OCI-M2 (cell line): ENCODE measurements at regions not wholly inside any gene's neighbourhood (a gene's known extent, or its start where the extent isn't known, plus 50 kb on each side); places are given as distances from the start of the nearest gene placed in this dataset.
"Not testable (repeated sequence)": the region's sequence is repeated elsewhere in the genome, so short reads cannot be mapped to it uniquely, and the experiment has no call there.

Experiments
- DNase-seq: peaks from one replicate; lab custom pipeline; 2025; ENCODE audit not compliant: unreplicated experiment; lab: John Stamatoyannopoulos, UW

DNA sequence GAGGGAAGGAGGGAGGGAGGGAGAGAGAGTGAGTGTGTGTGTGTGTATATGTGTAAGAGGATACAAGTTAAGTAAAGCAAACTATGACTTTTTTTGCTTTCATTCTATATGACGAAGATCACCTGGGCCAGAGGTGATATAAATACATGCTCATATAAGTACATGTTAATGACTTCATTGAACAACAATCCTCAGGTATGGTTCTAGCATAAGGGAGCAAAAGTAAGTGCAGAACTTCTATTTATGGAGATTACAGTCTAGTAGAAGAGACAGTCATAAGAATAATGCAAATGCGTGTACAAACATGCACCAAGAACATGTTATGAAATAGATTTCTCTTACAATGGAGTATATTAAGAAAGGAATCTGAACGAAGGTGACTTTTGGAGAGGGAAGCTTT, 1804.0 kb downstream of the MAT2B start:
- DNase-seq = no peak

GRCh38 chr5:165310031-165310430, 1804.6 kb downstream of the MAT2B start:
- DNase-seq = no peak

DNA sequence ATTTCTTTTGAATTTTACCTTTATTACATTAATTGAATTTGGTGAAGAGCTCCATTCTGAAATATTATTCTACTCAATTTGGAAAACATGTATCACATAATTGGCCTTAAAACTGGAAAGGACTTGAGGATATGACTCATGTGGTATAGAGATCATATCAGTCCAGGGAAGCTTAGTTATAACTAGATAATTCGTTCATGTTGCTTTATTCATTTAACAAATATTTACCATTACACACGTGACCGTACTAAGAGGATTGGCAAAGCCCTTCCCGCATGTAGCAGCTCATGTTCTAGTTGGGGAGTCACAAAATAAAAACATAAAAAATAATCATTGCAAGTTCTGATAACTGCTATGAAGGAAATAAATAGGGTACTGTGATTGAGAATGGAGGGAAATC, 1816.5 kb downstream of the MAT2B start:
- no peak for DNase-seq

DNA sequence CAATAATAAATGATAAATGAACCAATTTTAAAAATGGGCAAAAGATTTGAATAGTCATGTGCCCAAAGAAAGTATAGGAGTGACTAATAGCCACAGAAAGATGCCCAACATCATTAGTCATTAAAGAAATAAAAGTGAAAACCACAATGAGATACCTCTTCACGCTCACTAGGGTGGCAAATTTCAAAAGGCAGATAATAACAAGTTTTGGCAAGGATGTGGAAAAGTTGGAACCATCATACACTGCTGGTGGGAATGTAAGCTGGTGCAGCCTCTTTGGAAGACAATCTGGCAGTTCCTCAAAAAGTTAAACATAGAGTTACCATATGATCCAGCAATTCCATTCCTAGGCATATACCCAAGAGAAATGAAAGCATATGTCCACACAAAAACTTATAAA, 1819.8 kb downstream of the MAT2B start:
- DNase-seq = no peak

DNA sequence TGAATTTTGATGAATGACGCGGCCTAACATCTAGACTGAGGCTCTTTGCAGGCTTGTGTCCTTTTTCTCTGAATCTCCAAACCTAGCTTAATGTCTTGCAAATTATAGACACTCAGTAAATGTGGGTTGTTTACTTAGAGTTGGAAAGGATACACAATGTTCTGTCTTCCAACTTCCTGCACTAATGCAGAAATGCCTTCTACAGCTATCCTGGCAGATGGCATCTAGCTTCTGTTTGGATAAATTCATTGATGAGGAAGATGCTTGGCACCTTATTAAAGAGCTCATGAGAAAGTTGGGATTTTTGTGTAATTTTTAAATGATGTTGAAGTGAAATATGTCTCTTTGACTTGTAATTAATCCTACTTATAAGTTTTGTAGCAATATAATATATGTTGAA, 1822.2 kb downstream of the MAT2B start:
- DNase-seq = no peak

DNA sequence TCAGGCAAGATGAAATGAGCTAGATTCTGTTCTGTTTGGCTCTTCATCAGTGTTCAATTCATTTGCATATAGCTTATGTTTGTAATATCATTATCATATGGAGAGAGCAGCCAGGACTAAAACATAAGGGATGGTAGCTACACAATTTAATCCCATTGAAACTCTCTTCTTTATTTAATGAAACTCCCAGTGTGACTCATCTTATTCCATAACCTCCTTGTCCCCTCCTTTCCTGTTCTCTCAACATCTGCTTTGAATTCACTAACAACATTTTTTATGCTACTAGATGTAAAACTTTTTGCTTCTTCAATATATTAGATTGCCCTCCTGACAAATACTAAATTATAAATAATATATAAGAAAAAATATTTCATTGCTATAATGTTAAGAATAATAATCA, 1823.4 kb downstream of the MAT2B start:
- DNase-seq = no peak

GRCh38 chr5:165333623-165334022, 1828.2 kb downstream of the MAT2B start:
- DNase-seq = no peak

DNA sequence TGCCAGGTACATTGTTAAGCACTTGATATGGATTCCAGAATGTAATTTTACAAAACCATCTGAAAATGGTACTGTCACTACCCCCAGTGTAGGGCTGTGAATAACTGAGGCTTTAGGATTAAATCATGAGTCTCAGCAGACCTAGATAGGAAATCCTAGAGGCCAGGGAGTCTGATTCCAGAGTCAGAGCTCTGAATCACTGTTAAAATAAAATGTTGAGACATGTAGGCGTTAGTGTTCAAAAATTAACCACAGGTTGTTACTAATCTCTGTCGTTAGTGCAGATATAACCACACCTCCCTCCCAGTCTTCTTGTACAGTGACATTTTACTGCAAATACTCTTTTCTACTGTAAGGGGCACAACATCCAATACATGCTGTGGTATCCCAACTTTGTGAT, 1828.8 kb downstream of the MAT2B start:
- no peak for DNase-seq

- no peak for DNase-seq
These were observed 1844.3 kb downstream of the MAT2B start for GRCh38 chr5:165349735-165350134.

DNA sequence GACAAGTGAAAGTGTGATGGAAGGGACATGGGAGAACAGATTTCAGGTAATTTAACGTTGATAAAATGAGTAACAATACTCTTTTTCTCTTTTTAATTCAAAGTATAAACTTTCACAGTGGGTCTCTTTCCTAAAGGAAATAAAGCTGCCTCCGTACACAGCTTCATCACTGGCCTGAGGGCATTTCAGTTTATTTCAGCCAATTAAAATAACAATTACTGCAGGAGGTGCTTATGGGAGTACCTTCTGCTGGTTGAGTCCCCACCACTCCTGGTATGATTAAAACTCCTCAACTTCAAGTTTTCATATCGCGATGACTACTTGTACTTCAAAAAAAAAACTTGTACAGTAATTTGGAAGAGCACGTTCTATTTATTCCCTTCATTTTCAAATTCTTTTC, 1845.9 kb downstream of the MAT2B start:
- DNase-seq = no peak

DNA sequence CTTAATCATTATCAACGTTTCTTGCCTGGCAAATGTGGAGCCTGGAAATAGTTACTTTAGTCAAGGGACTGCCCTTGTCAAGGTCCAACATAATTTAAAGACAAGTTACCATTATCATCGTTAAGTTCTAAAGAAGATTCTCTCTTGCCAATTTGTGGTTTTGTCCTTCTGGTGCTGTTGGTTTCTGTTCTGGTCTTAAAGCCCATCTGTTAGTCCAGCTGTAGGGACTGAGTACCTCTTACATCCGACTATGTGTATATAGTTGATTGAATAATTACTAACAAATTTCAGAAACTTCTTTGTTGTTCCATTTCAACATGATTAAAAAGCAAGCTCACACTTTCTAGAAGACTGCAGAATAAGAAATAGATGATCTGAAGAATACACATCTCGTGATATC, 1854.9 kb downstream of the MAT2B start:
- no peak for DNase-seq

DNA sequence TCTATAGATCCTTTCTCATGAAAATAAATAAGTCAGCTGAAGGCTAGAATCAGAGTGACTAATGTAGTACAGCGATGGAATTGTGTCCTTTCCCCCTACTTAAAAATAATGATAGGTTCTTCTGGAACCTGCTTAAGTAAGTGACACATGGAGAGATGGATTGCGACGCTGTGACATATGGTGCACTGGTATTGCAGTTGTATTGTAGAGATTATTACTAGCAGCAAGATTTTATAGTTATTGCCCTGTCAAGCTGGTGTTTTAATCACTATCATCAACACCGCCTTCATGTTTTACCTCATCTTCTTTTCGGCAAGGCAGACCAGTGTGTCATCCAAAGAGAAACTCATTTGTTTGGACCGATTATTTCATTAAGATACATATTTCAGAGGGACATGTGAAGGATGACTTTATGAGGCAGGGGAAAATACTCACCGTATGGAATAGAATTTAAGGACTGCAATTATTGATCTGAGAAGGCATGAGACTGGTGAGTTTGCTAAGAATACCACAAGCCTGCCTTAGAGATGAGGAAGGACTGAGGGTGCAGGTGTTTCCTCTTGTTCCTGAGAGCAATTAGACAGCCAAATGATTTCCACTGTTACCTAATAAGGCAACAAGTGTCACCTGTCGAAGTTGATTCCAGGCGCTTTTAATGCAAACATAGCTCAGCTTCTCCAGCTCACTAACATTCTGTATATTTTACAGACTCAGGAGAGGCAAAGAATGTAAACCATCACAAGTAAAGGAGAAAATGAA, 1855.5 kb downstream of the MAT2B start:
- no peak for DNase-seq

DNA sequence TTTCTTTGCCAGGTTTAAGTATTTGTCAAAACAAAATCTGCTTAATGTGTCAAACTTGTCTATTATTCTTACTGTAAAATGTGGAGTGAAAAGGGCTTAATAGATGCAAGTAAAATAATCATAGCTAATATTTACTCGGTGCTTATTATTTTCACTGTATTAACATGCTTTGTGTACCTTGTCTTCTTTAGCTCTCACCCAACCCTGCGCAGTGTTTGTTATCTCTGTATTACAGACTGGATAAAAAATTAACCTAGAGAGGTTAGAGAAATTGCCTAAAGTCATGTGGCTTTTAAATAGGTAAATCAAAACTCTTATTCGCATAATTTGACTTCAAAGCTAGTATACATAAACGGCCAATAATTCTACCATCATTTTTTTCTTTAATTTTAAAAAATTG, 1864.8 kb downstream of the MAT2B start:
- DNase-seq = no peak

DNA sequence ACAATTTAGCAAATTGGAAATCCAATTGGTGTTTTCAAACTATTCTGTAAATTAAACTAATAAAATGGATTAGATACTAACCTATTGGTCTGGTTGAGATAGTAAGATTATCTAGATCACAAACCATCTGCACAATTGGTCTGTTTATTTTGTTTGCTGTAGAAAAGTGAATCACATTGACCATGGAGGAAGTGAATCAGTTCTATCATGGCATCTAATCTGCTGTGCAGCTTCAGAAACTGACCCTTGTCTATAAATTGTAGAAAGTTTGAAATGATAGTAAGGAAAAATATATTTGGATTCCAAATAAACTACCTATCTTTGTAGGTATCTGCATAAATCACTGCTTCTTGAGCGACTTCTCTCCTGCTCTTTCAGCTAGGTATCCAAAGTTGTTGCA, 1865.4 kb downstream of the MAT2B start:
- no peak for DNase-seq

DNA sequence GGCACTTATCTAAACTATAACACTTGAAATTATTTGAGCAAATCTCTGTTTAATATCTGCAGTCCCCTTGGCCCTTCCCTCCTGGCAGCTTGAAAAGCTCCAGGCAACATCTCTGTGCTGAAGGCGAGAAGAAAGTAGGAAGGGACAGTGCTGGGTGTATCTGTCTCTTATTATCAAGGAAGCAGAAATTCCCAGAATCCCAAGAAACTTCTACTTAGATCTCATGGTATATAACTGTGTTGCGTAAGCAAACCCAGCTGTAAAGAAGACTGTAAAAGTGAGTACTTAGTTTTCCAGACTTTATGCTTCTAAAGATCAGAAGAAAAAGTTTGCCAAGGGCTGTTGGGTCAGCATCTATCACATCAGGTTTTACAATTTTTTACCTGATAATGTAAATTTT, 1869.8 kb downstream of the MAT2B start:
- DNase-seq = no peak

DNA sequence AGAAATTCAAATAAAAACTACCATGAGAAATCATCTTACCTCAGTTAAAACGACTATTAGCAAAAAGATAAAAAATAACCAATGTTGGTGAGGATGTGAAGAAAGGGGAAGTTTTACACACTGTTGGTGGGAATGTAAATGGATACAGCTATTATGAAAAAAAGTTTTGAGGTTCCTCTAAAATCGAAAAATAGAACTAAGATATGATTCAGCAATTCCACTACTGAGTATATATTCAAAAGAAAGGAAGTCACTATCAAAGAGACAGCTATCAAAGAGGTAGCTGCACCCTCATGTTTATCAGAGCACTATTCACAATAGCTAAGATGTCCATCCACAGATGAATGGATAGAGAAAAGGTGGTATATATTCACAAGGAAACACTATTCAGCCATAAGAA, 1888.4 kb downstream of the MAT2B start:
- no peak for DNase-seq

DNA sequence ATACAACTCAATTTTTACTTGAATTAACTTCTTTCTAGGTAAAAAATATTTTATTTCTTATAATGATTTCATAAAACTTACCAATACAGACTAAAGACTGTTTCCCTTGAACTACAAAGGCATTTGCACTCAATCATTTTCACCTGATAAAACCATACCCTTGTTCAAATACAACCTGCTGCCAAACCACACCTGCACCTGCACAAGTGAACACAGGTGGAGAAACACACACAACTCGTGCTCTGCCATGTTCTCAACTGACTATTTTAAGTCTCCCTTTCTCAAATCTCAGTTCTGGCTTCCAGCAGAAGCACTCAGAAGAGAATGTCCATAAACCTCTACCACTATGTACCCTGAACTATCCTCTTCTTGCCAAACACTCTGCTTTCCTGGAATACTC, 1892.1 kb downstream of the MAT2B start:
- DNase-seq = no peak

GRCh38 chr5:165400086-165400485, 1894.7 kb downstream of the MAT2B start:
- no peak for DNase-seq

- DNase-seq = no peak
These were observed 1899.5 kb downstream of the MAT2B start for GRCh38 chr5:165404917-165405316.

DNA sequence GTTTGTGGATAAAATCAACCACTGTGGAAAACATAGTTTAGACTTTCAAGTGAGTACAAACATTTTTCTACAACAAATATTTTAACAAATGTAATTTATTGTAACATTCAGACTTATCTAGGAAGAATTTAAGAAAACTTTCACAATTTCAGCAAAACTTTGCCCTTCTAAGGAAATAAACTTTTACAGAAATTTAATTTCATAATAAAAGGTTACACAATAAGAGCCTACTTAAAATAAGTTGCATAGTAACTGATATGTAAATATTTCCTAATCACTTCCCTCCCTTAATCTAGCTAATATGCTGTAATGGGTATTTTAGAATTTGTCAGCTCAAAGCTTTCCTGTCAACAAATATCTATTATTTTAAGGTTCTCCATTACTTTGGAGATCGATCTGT, 1899.9 kb downstream of the MAT2B start:
- no peak for DNase-seq

- DNase-seq = no peak
These were observed 1901.9 kb downstream of the MAT2B start for GRCh38 chr5:165407352-165407751.

- no peak for DNase-seq
These were observed 1905.1 kb downstream of the MAT2B start for GRCh38 chr5:165410476-165410875.

DNA sequence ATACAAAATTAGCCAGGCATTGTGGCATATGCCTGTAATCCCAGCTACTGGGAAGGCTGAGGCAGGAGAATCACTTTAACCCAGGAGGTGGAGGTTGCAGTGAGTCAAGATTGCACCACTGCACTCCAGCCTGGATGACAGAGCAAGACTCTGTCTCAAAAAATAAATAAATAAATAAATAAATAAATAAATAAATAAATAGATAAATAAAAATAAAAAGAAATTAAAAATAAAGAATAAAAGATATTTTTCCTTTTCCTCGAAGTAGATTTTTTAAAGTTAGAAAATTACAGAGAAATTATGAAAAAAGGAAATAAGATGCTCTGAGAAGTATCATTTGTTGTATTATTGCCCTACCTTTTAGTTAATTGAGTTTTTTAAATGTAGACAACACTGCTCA, 1906.1 kb downstream of the MAT2B start:
- DNase-seq = not testable (repeated sequence)
